H1 (cell line): ENCODE measurements at regions not wholly inside any gene's neighbourhood (a gene's known extent, or its start where the extent isn't known, plus 50 kb on each side); places are given as distances from the start of the nearest gene placed in this dataset.

ENCODE experiments used
- CTCF ChIA-PET: fragments of 300-600 bp; sonication (Branson Sonifier 250); formaldehyde crosslinking; loops from one replicate; lab custom pipeline; 2021; ENCODE audit not compliant: partially characterized antibody; lab: Charles Lee
- POLR2A ChIA-PET: fragments of 300-600 bp; sonication (Branson Sonifier 250); formaldehyde crosslinking; loops from one replicate; lab custom pipeline; 2021; ENCODE audit warnings: inconsistent platforms; ENCODE audit not compliant: partially characterized antibody; lab: Charles Lee
- DNase-seq, 2 experiments: peaks; one replicate each; pipeline versions ENCODE4 v3.0.0 to v3.0.0-alpha.2; 2010 to 2022; ENCODE audit warnings: low spot score in 2 of 2, low read depth in 1 of 2, mixed read lengths in 1 of 2
- FAIRE-seq: peaks from 2 replicates; lab custom pipeline; 2011; peaks lifted over from hg19 to GRCh38; lab: Jason Lieb, UNC
- H2AFZ ChIP-seq: 2 replicates; pipeline ENCODE4 v1.8.1; 2012; ENCODE audit warnings: low read length, inconsistent platforms
- H2AK5ac ChIP-seq: 2 replicates; pipeline ENCODE4 v1.6.1; 2013; ENCODE audit warnings: low read depth, low read length
- H2BK120ac ChIP-seq: replicated peaks from 2 replicates; pipeline ENCODE3; 2013; ENCODE audit warnings: low read depth, low read length, inconsistent platforms
- H2BK12ac ChIP-seq: 2 replicates; pipeline ENCODE4 v1.6.1; 2013; ENCODE audit warnings: low read depth, low read length
- H2BK15ac ChIP-seq: 2 replicates; pipeline ENCODE4 v1.6.1; 2013; ENCODE audit warnings: low read length
- H2BK20ac ChIP-seq: 2 replicates; pipeline ENCODE4 v1.6.1; 2013; ENCODE audit warnings: low read length
- H2BK5ac ChIP-seq: 2 replicates; pipeline ENCODE4 v1.6.1; 2013; ENCODE audit warnings: low read depth, low read length
- H3K14ac ChIP-seq: 2 replicates; pipeline ENCODE4 v1.6.1; 2013; ENCODE audit warnings: inconsistent platforms; ENCODE audit not compliant: insufficient read length
- H3K18ac ChIP-seq: 2 replicates; pipeline ENCODE4 v1.6.1; 2013; ENCODE audit warnings: low read length; ENCODE audit errors: extremely low read depth
- H3K23ac ChIP-seq: 2 replicates; pipeline ENCODE4 v1.6.1; 2013; ENCODE audit warnings: inconsistent platforms; ENCODE audit not compliant: insufficient read length
- H3K23me2 ChIP-seq: 2 replicates; pipeline ENCODE4 v1.6.1; 2013; ENCODE audit warnings: low read depth, low read length
- H3K27ac ChIP-seq: 2 replicates; pipeline ENCODE4 v1.6.1; 2011; ENCODE audit warnings: low read depth, low read length, inconsistent platforms
- H3K27me3 ChIP-seq, 4 experiments: replicated peaks in 1 of 4; 1 replicate in 1 of 4; 2 replicates in 3 of 4; pipeline versions ENCODE4 v1.6.1 to v1.8.1; 2011 to 2013; ENCODE audit warnings: low read length in 3 of 4, mild to moderate bottlenecking in 3 of 4, inconsistent platforms in 2 of 4, mixed read lengths in 2 of 4, moderate library complexity in 1 of 4; ENCODE audit not compliant: control insufficient read depth in 3 of 4, insufficient read depth in 3 of 4; ENCODE audit errors: extremely low read depth in 1 of 4
- H3K36me3 ChIP-seq, 4 experiments: 2 replicates each; pipeline versions ENCODE4 v1.6.1 to v1.8.1; 2011 to 2013; ENCODE audit warnings: mild to moderate bottlenecking in 4 of 4, low read length in 3 of 4, moderate library complexity in 2 of 4, control low read depth in 1 of 4, inconsistent platforms in 1 of 4; ENCODE audit not compliant: insufficient read depth in 4 of 4, control insufficient read depth in 2 of 4
- H3K4ac ChIP-seq: replicated peaks from 2 replicates; pipeline ENCODE3; 2013; ENCODE audit warnings: low read length, low read depth, mixed read lengths, inconsistent platforms; ENCODE audit not compliant: insufficient read length
- H3K4me1 ChIP-seq, 4 experiments: replicated peaks in 1 of 4; 1 replicate in 1 of 4; 2 replicates in 3 of 4; pipeline versions ENCODE4 v1.6.1 to v1.8.1; 2011 to 2013; ENCODE audit warnings: low read length in 3 of 4, inconsistent platforms in 2 of 4, mixed read lengths in 1 of 4; ENCODE audit not compliant: insufficient read depth in 4 of 4, control insufficient read depth in 3 of 4
- H3K4me2 ChIP-seq, 2 experiments: 2 replicates each; pipeline versions ENCODE4 v1.6.1 to v1.8.1; 2011 to 2013; ENCODE audit warnings: low read depth in 2 of 2, low read length in 2 of 2, control low read depth in 1 of 2, inconsistent platforms in 1 of 2, mild to moderate bottlenecking in 1 of 2; ENCODE audit not compliant: insufficient read depth in 1 of 2
- H3K4me3 ChIP-seq, 4 experiments: fragments of 200-600, 300-600 bp in 1 of 4; sonication (generic), shearing (Covaris generic), sonication (Bioruptor Twin) in 1 of 4; 2 replicates each; pipeline versions ENCODE4 v1.5.1 to v1.8.1; 2011 to 2016; ENCODE audit warnings: low read length in 4 of 4, low read depth in 3 of 4, control low read depth in 2 of 4, inconsistent platforms in 2 of 4, mild to moderate bottlenecking in 2 of 4, mixed read lengths in 1 of 4, moderate library complexity in 1 of 4; ENCODE audit not compliant: insufficient read depth in 2 of 4; ENCODE audit errors: extremely low read depth in 1 of 4
- H3K56ac ChIP-seq: replicated peaks from 2 replicates; pipeline ENCODE3; 2013; ENCODE audit warnings: low read depth, mild to moderate bottlenecking, mixed read lengths, low read length, inconsistent platforms; ENCODE audit not compliant: insufficient read length
- H3K79me1 ChIP-seq: 2 replicates; pipeline ENCODE4 v1.6.1; 2013; ENCODE audit warnings: low read depth, low read length, control low read depth
- H3K79me2 ChIP-seq, 2 experiments: 2 replicates each; pipeline versions ENCODE4 v1.6.1 to v1.8.1; 2012 to 2013; ENCODE audit warnings: low read length in 2 of 2, mild to moderate bottlenecking in 2 of 2, inconsistent platforms in 1 of 2; ENCODE audit not compliant: insufficient read depth in 2 of 2, control insufficient read depth in 1 of 2
- H3K9ac ChIP-seq, 4 experiments: replicated peaks in 1 of 4; 1 replicate in 1 of 4; 2 replicates in 3 of 4; pipeline versions ENCODE4 v1.6.1 to v1.8.1; 2011 to 2013; ENCODE audit warnings: low read depth in 3 of 4, low read length in 3 of 4, control low read depth in 2 of 4, mild to moderate bottlenecking in 2 of 4, moderate library complexity in 2 of 4, inconsistent platforms in 1 of 4; ENCODE audit errors: extremely low read depth in 1 of 4
- H3K9me3 ChIP-seq, 2 experiments: 2 replicates each; pipeline versions ENCODE4 v1.6.1 to v1.8.1; 2012 to 2013; ENCODE audit warnings: mild to moderate bottlenecking in 2 of 2, moderate library complexity in 2 of 2, control low read depth in 1 of 2, inconsistent platforms in 1 of 2, low read depth in 1 of 2, low read length in 1 of 2, mixed read lengths in 1 of 2; ENCODE audit not compliant: insufficient read depth in 2 of 2
- H4K20me1 ChIP-seq, 2 experiments: replicated peaks in 1 of 2; 2 replicates each; pipeline versions ENCODE3 to v1.8.1; 2011 to 2013; ENCODE audit warnings: inconsistent platforms in 2 of 2, low read length in 2 of 2, mild to moderate bottlenecking in 1 of 2; ENCODE audit not compliant: insufficient read depth in 2 of 2, control insufficient read depth in 1 of 2
- H4K5ac ChIP-seq: 2 replicates; pipeline ENCODE4 v1.6.1; 2013; ENCODE audit warnings: low read length, low read depth, mixed read lengths, inconsistent platforms; ENCODE audit not compliant: insufficient read length
- H4K8ac ChIP-seq: 2 replicates; pipeline ENCODE4 v1.8.0; 2013; ENCODE audit warnings: mild to moderate bottlenecking, moderate library complexity, low read length, inconsistent platforms; ENCODE audit not compliant: insufficient read depth; ENCODE audit errors: extremely low read depth
- H4K91ac ChIP-seq: replicated peaks from 2 replicates; pipeline ENCODE3; 2013; ENCODE audit warnings: low read length, mixed read lengths, inconsistent platforms; ENCODE audit not compliant: insufficient read length
- ASH2L ChIP-seq: fragments of 200-600, 300-600 bp; sonication (generic); IDR thresholded peaks from one replicate; pipeline ENCODE4 v1.7.1; 2017; ENCODE audit warnings: low read length
- BACH1 ChIP-seq: IDR thresholded peaks from 2 replicates; pipeline ENCODE4 v1.6.1; 2012; ENCODE audit warnings: low read length, improper control_type of control experiment
- BRCA1 ChIP-seq: IDR thresholded peaks from 2 replicates; pipeline ENCODE4 v1.6.1; 2012; ENCODE audit warnings: low read depth, low read length, improper control_type of control experiment
- CEBPB ChIP-seq: IDR thresholded peaks from 2 replicates; pipeline ENCODE4 v1.6.1; 2012; ENCODE audit warnings: low read depth, low read length
- EGR1 ChIP-seq: IDR thresholded peaks from 2 replicates; pipeline ENCODE4 v1.6.1; 2011; ENCODE audit warnings: low read depth, low read length, borderline replicate concordance
- GTF2F1 ChIP-seq: IDR thresholded peaks from 2 replicates; pipeline ENCODE4 v1.6.1; 2012; ENCODE audit warnings: low read depth, low read length, improper control_type of control experiment, borderline replicate concordance
- JUND ChIP-seq: IDR thresholded peaks from 2 replicates; pipeline ENCODE4 v1.6.1; 2011; ENCODE audit warnings: mild to moderate bottlenecking, improper control_type of control experiment, low read length
- POLR2AphosphoS5 ChIP-seq: IDR thresholded peaks from 2 replicates; pipeline ENCODE4 v1.6.1; 2011; ENCODE audit warnings: low read depth, low read length
- SIN3A ChIP-seq, 2 experiments: IDR thresholded peaks in 1 of 2; conservative IDR thresholded peaks in 1 of 2; 2 replicates each; pipeline ENCODE4 v1.6.1; 2011 to 2012; ENCODE audit warnings: low read length in 2 of 2, improper control_type of control experiment in 1 of 2, low read depth in 1 of 2, mild to moderate bottlenecking in 1 of 2
- ZNF274 ChIP-seq: IDR thresholded peaks from 2 replicates; pipeline ENCODE4 v1.7.0; 2012; ENCODE audit warnings: low read length, borderline replicate concordance; ENCODE audit errors: extremely low read depth
- WGBS, 2 experiments: shearing (Covaris generic) in 1 of 2; methylation state at CpG; one replicate each; pipeline versions ENCODE4 v1.1.6 to v1.1.7; 2013 to 2015; ENCODE audit warnings: low lambda C conversion rate in 2 of 2, mixed read lengths in 2 of 2, inconsistent platforms in 1 of 2, low coverage in 1 of 2, missing lambda C conversion rate in 1 of 2; ENCODE audit not compliant: insufficient replicate concordance in 2 of 2, insufficient coverage in 1 of 2, insufficient read length in 1 of 2; ENCODE audit errors: extremely low coverage in 1 of 2, missing lambda C conversion rate in 1 of 2; 5-methylcytosine and 5-hydroxymethylcytosine counted together
- TF ChIP-seq, protein P1 (sequence below): IDR thresholded peaks from 2 replicates; pipeline ENCODE4 v1.6.1; 2011; ENCODE audit warnings: low read depth, mild to moderate bottlenecking, low read length; ENCODE audit not compliant: insufficient read depth

DNA sequence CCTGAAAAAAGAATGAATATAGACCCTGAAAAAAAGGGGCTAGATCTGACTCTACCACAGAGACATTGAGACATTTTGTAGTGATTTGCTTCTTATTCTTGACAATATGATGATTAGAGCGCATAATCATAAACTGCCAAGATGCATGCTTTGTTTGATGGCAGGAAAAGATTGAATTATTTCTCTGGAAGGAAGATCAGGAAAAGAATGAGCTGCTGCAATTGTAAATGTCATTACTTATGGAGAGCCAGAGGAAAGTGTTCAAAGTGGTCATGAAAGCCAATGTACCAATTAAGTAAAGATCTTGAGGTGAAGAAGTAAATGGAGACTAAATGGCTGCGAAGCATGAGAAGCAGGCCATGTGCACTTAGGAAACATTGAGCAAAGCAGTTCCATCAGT lies 126.4 kb upstream of the NXPH2 start:
- no peak overlapping the region for H2AK5ac ChIP-seq
- no peak overlapping the region for H3K9ac ChIP-seq
- H4K8ac ChIP-seq, result no peak overlapping the region
- H3K56ac ChIP-seq, result no peak overlapping the region
- H2BK5ac ChIP-seq, result no peak overlapping the region
- H3K27ac ChIP-seq, result no peak overlapping the region
- no peak overlapping the region for H3K4me3 ChIP-seq
- H3K23me2 ChIP-seq, result no peaks in the 10 kb centered on the region
- no peaks in the 10 kb centered on the region for H4K20me1 ChIP-seq
- H3K4me2 ChIP-seq, result no peak overlapping the region
- no peaks in the 10 kb centered on the region for H3K36me3 ChIP-seq
- no peak overlapping the region for H2AFZ ChIP-seq
- POLR2A ChIA-PET, result no interaction called here
- H3K18ac ChIP-seq, result no peak overlapping the region
- H3K4ac ChIP-seq, result no peak overlapping the region
- H2BK15ac ChIP-seq, result no peak overlapping the region
- no peak overlapping the region for H4K91ac ChIP-seq
- no peaks in the 10 kb centered on the region for H3K79me2 ChIP-seq
- no peak overlapping the region for H4K5ac ChIP-seq
- TF ChIP-seq GTF2F1 (no peak), EGR1 (no peak), ASH2L (no peak), SIN3A (conservative IDR thresholded peaks at IDR 0.05 in 1 of 2, IDR thresholded peaks at IDR 0.05 in 1 of 2; ENCODE audit: low read depth in 1 of 2, low read length in 2 of 2) (no peak), ZNF274 (no peak), CEBPB (no peak), POLR2AphosphoS5 (no peak), BACH1 (no peak), BRCA1 (no peak), JUND (no peak)
- TF ChIP-seq, protein P1, sequence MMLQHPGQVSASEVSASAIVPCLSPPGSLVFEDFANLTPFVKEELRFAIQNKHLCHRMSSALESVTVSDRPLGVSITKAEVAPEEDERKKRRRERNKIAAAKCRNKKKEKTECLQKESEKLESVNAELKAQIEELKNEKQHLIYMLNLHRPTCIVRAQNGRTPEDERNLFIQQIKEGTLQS, result no peak
- no peak overlapping the region for H2BK120ac ChIP-seq
- H3K23ac ChIP-seq, result no peak overlapping the region
- no peak overlapping the region for H2BK12ac ChIP-seq
- H3K4me1 ChIP-seq, result peaks cover 0 to 6% (median 0%) of the 10 kb centered on the region in 4 experiments; a peak in 1 of 7 replicates
- no peak for DNase-seq
- 84% methylated on average over 2 of the region's 2 CpGs; no CpG with 5 or more reads in 1 of the 2 experiments for WGBS, 2 experiments
- no peaks in the 10 kb centered on the region; a peak in 1 of 4 replicates for H3K9me3 ChIP-seq
- H3K79me1 ChIP-seq, result no peaks in the 10 kb centered on the region
- CTCF ChIA-PET, result no interaction called here
- no peak overlapping the region for H2BK20ac ChIP-seq
- no peaks in the 10 kb centered on the region for H3K27me3 ChIP-seq
- FAIRE-seq, result no peak
- H3K14ac ChIP-seq, result no peak overlapping the region
